ENCODE measurements at regions not wholly inside any gene's neighbourhood (a gene's known extent, or its start where the extent isn't known, plus 50 kb on each side); places are given as distances from the start of the nearest gene placed in this dataset.
"Not testable (repeated sequence)": the region's sequence is repeated elsewhere in the genome, so short reads cannot be mapped to it uniquely, and the experiment has no call there.

- DNase-seq: no peak
- TF ChIP-seq CTCF (IDR thresholded peaks at IDR 0.05; ENCODE audit: borderline replicate concordance): no peak
- Histone ChIP-seq H3K27ac (replicated peaks) (no peak overlapping the region), H3K27me3 (ENCODE audit: low read depth) (no peaks in the 10 kb centered on the region), H3K36me3 (no peaks in the 10 kb centered on the region), H3K9me3 (replicated peaks) (no peaks in the 10 kb centered on the region), H3K4me3 (no peak overlapping the region), H3K4me1 (no peaks in the 10 kb centered on the region)
- intact Hi-C loops (cut with micrococcal nuclease): no loop called here
Measured at GRCh38 chr3:191105418-191105817, 93.6 kb upstream of the OSTN start.

- intact Hi-C loops (cut with micrococcal nuclease): no loop called here
Measured at GRCh38 chr3:191100516-191100915, 98.5 kb upstream of the OSTN start.

GRCh38 chr3:191094057-191094845 lies 104.8 kb upstream of the OSTN start:
- Histone ChIP-seq H3K27me3 (ENCODE audit: low read depth) (no peaks in the 10 kb centered on the region), H3K27ac (replicated peaks) (no peak overlapping the region), H3K36me3 (no peaks in the 10 kb centered on the region), H3K4me3 (no peak overlapping the region), H3K9me3 (replicated peaks) (no peaks in the 10 kb centered on the region), H3K4me1 (peaks cover 4% of the 10 kb centered on the region)
- DNase-seq: no peak
- intact Hi-C loops (cut with micrococcal nuclease): no loop called here
- TF ChIP-seq CTCF (IDR thresholded peaks at IDR 0.05; ENCODE audit: borderline replicate concordance): no peak

More at GRCh38 chr3:191100516-191100915, 98.5 kb upstream of the OSTN start:
- no peak for DNase-seq
- no peaks in the 10 kb centered on the region for H3K36me3 ChIP-seq
- no peaks in the 10 kb centered on the region for H3K4me1 ChIP-seq
- H3K4me3 ChIP-seq: no peak overlapping the region
- H3K27me3 ChIP-seq (ENCODE audit: low read depth): no peaks in the 10 kb centered on the region
- no peak for TF ChIP-seq CTCF (IDR thresholded peaks at IDR 0.05; ENCODE audit: borderline replicate concordance)
- H3K27ac ChIP-seq (replicated peaks): no peak overlapping the region
- H3K9me3 ChIP-seq (replicated peaks): no peaks in the 10 kb centered on the region

- no peaks in the 10 kb centered on the region for H3K36me3 ChIP-seq
- TF ChIP-seq CTCF (IDR thresholded peaks at IDR 0.05; ENCODE audit: borderline replicate concordance): no peak
- H3K9me3 ChIP-seq (replicated peaks): no peaks in the 10 kb centered on the region
- no peak overlapping the region for H3K4me3 ChIP-seq
- DNase-seq: no peak
- no peak overlapping the region for H3K27ac ChIP-seq (replicated peaks)
- no peaks in the 10 kb centered on the region for H3K27me3 ChIP-seq (ENCODE audit: low read depth)
- no peaks in the 10 kb centered on the region for H3K4me1 ChIP-seq
- intact Hi-C loops (cut with micrococcal nuclease): no loop called here
Measured at GRCh38 chr3:191087391-191087790, 111.7 kb upstream of the OSTN start.

- H3K4me1 ChIP-seq: no peaks in the 10 kb centered on the region
- no peak overlapping the region for H3K27ac ChIP-seq (replicated peaks)
- H3K36me3 ChIP-seq: no peaks in the 10 kb centered on the region
- H3K4me3 ChIP-seq: no peak overlapping the region
- no peaks in the 10 kb centered on the region for H3K27me3 ChIP-seq (ENCODE audit: low read depth)
- DNase-seq: no peak
- intact Hi-C loops (cut with micrococcal nuclease): no loop called here
- TF ChIP-seq CTCF (IDR thresholded peaks at IDR 0.05; ENCODE audit: borderline replicate concordance): no peak
- no peaks in the 10 kb centered on the region for H3K9me3 ChIP-seq (replicated peaks)
Measured at GRCh38 chr3:191085091-191085490, 114.0 kb upstream of the OSTN start.

GRCh38 chr3:191078913-191079312 lies 120.1 kb upstream of the OSTN start:
- intact Hi-C loops (cut with micrococcal nuclease); H3K27me3 ChIP-seq (ENCODE audit: low read depth); DNase-seq; H3K4me3 ChIP-seq; H3K36me3 ChIP-seq; H3K4me1 ChIP-seq; H3K27ac ChIP-seq (replicated peaks): not testable (repeated sequence)
- H3K9me3 ChIP-seq (replicated peaks): peaks cover 13% of the 10 kb centered on the region

All from left ventricle myocardium inferior (tissue), 1 donor.